CD1c-positive myeloid dendritic cell (primary cell): ENCODE measurements at regions not wholly inside any gene's neighbourhood (a gene's known extent, or its start where the extent isn't known, plus 50 kb on each side); places are given as distances from the start of the nearest gene placed in this dataset.
"Not testable (repeated sequence)": the region's sequence is repeated elsewhere in the genome, so short reads cannot be mapped to it uniquely, and the experiment has no call there.

Source experiments
- DNase-seq: peaks from one replicate; pipeline ENCODE4 v3.0.0-alpha.2; 2016; ENCODE audit errors: extremely low spot score

DNA sequence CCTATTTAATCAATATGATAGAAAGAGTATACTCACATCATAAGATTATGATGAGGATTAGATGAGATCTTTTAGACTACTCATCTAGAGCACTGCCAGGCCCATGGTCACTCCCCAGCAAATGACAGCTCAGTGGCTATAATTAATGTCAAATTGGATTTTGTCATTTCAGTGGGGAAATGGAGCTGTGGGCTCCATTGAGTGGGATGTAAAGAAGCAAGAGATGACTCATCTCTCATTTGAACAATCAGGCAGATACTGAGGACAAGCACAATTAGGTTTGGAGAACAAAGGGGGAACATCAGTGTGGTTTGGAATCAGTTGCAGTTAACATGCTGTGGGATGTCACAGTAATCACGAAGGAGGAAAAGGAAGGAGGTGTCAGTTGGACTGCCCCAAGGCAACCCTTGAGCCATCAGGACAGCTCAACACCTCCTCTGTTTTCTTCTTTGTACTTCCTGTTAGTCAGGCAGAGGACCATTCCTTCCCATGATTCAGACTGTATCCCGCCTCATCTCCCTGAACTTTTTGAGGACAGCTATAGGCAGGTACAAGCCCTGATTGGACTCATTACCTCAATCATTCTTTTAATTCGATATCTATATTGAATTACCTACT is 473.7 kb upstream of the ISX start:
- DNase-seq = no peak

DNA sequence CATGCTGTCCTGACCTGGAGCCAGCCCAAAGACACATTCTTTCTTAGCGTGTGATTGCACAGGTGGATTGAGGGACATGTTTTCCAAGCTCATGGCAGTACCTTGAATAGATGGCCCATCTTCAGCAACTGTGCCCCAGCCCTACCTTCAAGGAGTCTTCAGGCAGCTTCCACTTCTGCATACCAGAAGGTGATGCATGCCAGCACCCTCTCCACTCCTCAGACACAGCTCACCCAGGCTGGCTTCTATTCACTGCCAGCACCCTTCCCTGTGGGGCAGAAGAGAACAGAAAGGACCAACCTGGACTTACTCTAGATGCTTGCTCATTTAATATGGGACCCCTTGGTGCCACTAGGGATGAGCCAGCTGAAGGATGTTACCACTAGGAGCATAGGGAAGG is 466.4 kb upstream of the ISX start:
- no peak for DNase-seq

DNA sequence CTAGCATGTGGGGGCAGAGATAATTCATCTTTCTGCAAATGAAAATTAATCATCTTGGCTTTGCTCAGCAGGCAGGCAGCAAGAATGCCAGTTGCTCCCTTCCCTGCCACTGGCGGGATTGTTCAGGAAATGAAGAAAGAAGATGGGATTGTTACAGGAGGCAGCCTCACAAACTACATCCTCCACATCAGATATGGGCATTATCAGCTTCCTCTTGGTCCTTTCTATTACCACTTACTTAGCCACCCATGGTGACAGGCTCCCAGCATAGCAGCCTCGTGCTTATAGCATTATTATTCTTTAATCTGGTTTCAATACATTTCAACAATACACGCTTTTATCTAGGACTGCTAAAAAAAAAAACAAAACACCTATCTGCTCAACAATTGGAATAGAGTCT is 461.6 kb upstream of the ISX start:
- no peak for DNase-seq

DNA sequence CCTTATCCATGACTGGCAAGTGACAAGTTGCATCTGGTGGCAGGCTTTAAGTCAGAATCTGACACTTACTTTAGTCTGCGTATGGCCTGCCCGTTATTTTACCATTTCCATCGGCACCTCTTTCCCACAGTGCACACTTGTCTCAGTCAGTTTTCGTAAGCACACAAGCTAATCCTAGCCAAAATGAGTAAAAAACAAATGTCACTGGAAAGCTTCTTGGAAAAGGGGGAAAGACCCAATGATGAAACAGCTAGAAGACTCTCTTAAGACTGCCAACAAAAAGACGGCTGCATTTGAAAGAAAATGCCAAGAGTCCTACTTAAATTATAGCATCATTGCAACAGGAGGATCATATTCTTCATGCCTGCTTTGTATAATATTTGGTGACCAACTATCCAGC is 457.9 kb upstream of the ISX start:
- DNase-seq = no peak

DNA sequence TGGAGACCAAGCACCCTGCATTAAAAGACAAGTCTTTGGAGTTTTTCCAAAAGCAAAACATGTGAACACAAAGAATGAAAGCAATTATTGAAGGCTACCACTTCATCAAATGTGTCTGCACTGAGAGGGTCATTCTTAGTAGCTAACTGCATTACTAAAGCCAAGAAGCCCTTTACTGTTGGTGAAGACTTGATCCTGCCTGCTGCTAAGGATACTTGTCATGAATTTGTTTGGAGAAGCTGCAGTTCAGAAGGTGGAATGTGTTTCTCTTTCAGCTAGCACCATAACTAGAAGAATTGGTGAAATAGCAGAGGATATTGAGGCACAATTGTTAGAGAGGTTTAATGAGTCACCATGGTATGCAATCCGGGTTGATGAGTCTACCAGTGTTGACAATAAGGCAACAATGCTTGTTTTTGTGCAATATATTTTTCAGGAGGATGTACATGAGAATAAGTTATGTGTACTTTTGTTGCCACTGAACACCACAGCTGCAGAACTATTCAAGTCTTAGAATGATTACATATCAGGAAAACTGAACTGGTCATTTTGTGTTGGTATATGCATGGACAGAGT is 457.3 kb upstream of the ISX start:
- DNase-seq = no peak

DNA sequence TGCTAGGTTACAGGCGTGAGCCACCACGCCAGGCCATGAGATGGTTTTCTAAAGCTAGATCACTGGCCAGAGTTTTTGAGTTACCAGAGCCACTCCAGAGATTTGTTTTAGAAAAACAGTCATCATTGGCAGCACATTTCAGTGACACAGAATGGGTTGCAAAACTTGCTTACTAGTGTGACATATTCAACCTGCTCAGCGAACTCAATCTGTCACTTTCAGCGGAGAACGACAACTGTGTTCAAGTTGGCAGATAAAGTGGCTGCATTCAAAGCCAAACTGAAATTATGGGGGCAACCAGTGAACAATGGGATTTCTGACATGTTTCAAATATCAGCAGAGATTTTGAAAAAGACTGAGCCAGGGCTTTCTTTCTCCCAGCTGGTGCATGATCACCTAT is 456.3 kb upstream of the ISX start:
- no peak for DNase-seq

DNA sequence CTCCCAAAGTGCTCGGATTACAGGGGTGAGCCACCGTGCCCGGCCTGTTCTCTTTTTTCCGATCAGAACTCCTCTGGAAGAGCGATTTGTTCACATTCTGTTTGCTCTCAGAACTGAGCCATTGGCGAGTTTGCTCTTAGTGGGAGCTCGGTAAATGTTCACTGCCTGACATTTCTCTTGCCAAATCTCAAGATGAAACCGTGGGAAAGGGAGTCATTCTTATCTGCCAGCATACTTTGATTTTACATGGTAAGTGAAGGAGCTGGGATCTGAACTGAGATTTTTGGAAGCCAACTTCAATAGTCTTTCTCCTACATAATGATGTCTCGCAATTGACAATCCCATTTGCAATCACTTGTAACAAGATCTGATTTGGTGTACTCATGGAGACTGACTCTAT is 445.8 kb upstream of the ISX start:
- no peak for DNase-seq

DNA sequence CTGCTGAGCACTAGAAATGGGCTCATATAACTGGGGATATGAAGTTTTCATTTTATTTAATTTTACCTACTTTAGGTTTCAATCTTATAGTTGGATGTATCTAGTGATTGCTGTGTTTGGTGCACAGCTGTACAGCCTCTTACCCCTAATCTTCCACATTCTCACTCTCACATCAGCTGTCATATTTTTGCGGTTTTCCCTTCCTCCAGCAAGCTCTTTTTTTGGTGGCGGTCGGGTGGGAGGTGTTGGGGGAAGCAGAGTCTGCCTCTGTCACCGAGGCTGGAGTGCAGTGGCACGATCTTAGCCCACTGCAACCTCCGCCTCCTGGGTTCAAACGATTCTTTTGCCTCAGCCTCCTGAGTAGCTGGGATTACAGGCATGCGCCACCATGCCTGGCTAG is 445.1 kb upstream of the ISX start:
- DNase-seq = no peak

DNA sequence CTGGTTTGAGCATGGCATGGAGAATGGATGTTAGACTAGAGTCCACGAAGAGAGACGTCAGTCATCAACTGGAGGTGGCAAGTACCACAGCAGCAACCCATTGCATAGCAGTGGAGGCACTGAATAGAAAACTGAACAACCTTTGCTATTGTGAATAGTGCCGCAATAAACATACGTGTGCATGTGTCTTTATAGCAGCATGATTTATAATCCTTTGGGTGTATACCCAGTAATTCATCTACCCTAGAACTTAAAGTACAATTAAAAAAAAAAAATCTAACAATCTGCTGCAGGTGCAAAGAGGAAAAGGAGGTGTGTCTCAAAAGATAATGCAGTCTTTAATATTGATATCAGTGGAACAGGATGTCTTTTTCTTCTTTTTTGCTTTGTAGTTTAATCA is 443.4 kb upstream of the ISX start:
- no peak for DNase-seq

DNA sequence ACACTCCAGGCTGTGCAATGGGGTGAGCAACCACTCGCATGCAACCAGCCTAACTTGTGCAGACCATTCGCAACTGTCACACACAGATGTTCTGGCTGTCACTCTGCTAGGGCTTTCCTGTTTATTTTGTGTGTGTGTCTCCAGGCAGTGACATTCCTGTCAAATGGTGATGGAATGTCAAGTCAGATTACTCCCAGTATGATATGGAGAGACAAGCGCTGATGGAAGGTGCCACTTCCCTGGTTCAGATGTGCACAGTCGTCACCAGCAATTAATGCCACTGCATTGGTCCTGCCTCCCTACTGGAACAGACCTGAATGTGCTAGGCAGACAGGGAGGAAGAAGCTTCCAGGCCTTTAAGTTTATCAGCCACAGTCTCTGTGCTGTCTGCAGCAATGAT is 442.4 kb upstream of the ISX start:
- DNase-seq = no peak

DNA sequence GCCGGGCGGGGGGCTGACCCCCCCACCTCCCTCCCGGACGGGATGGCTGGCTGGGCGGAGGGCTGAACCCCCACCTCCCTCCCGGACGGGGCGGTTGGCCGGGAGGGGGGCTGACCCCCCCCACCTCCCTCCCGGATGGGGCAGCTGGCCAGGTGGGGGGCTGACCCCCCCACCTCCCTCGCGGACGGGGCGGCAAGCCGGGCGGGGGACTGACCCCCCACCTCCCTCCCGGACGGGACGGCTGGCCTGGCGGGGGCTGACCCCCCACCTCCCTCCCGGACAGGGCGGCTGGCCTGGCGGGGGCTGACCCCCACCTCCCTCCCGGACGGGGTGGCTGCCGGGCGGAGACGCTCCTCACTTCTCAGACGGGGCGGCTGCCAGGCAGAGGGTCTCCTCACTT is 440.1 kb upstream of the ISX start:
- not testable (repeated sequence) for DNase-seq

DNA sequence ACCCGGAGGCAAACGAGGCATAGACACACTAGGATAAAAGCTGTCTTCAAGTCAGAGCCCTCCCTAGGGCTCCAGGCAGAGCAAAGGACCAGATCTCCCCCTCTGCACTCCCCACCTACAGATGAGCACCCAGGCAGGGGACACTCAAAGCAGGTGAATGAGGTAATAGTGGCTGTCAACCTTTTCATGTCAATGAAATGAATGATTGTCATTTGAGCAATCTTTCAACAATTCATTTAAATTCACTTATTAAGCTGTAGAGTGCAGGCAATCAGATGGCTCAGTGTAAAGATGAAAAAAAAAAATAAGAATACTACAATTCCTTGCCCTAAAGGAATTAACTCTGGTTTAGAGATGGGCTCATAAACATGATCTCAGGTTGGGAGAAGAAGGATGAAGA is 427.8 kb upstream of the ISX start:
- no peak for DNase-seq

DNA sequence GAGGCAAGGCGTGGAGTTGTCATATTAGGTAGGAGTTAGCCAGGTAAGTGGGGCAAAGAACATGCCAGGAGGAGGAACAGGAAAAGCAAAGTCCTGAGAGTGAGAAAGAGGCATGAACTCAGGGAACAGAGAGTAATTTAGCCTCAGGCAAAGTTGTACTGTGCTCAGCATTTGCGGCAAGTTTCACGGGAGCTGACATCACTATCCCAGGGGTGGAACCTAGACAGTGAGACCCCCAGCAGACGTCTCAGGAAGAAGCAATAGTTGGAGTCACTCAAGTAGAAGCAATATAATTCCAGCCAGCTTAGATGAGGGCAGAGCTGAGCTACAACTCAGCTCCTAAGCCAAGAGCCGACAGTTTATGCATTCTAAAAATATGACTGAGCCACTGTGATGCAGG is 426.0 kb upstream of the ISX start:
- DNase-seq = no peak

DNA sequence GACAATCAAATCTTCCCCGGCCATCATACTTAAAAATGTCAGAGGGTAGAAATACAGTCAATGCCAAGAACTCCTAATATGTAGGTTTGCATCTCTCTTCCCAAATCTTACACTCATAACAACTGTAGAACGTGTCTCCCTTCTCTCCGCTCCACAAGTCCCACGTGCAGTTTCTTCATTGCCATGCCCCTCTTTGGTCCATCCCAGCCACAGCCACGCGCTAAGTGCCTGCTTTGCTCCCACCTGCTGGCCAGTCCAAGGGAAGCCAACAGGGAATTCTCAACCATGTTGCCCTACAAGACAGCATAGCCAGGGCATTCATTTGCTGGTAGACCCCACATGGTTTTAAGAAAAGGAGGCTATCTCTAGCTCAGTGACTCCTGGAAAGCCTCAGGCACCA is 420.6 kb upstream of the ISX start:
- no peak for DNase-seq

DNA sequence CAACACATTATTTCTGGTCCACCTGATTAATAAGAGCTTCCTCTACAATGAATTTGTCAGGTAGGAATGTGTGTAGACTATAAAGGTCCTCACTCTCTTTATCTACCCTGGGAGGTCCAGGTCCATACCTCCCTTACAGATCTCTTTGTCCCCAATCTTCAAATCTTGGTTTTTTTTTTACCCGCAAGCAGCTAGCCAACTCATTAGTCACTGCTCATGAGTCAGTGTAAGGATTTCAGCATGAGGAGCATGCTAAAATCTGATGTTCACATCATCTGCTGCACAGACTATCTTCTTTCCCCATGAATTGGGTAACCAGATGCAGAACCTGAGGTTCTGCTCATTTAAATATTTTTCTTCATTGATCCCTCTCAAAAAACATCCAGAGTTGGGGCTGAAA is 397.0 kb upstream of the ISX start:
- DNase-seq = no peak

DNA sequence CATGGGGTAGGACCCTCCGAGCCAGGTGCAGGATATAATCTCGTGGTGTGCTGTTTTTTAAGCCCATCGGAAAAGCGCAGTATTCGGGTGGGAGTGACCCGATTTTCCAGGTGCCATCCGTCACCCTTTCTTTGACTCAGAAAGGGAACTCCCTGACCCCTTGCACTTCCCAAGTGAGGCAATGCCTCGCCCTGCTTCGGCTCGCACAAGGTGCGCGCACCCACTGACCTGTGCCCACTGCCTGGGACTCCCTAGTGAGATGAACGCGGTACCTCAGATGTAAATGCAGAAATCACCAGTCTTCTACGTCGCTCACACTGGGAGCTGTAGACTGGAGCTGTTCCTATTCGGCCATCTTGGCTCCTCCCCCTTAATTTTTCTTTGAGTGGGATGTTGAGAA is 382.9 kb upstream of the ISX start:
- not testable (repeated sequence) for DNase-seq

DNA sequence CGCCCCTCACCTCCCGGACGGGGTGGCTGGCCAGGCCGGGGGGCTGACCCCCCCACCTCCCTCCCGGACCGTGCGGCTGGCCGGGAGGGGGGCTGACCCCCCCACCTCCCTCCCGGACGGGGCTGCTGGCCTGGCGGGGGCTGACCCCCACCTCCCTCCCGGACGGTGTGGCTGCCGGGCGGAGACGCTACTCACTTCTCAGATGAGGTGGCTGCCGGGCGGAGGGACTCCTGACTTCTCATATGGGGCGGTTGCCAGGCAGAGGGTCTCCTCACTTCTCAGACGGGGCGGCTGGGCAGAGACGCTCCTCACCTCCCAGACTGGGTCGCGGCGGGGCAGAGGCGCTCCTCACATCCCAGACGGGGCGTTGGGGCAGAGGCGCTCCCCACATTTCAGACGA is 381.7 kb upstream of the ISX start:
- not testable (repeated sequence) for DNase-seq

DNA sequence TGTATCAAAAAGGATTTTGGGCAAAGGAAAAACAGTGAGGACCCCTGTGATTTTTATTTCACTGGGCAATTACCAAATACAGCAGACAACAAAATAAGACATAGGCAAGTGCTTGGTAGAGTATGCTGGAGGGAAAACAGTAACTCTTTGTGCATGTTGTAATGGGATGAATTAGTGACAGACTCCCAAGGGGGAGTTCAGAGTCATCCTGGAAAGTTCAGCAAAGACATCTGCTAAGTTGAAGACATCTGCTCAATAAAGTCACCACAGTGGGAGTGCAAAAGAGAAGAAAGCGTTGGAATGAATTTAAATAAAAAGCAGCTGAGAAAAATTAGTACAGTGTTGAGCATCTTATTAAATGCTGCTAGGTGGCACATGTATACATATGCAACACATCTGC is 378.8 kb upstream of the ISX start:
- no peak for DNase-seq

DNA sequence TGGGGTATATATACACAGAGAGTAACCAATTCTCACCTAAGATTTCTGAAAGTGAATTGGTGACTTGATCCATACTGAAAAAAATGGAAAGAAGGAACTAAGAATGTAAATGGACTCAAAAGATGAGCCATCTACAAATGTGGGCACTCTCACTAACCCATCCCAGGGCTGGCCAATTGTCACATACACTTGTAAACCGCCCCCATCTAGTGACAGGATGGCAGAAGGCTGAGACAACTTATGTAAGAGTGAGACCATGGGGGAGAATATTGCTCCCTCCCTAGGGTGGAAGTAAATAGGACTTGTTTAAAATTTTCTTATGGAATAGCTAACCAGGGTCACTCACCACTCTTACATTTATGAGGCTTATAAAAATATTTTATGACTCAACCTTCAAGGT is 377.1 kb upstream of the ISX start:
- DNase-seq = no peak

DNA sequence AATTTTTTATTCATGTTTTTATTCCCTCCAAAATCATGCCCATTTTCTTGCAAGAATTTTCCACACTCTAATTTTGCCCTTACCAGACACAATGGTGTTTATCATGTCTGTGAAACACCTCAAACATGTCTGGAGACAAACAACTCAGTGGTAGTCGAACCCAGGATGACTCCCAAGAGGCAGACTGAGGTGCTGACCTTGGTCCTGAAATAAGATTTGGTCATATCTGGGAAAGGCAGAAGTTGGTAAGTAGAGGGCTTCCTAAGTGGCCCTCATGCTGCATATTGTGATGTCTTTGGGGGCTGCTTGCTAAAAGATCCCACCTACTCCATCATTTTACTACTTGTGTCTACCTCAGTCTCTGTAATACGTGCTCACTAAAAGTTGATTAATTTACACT is 369.4 kb upstream of the ISX start:
- no peak for DNase-seq

DNA sequence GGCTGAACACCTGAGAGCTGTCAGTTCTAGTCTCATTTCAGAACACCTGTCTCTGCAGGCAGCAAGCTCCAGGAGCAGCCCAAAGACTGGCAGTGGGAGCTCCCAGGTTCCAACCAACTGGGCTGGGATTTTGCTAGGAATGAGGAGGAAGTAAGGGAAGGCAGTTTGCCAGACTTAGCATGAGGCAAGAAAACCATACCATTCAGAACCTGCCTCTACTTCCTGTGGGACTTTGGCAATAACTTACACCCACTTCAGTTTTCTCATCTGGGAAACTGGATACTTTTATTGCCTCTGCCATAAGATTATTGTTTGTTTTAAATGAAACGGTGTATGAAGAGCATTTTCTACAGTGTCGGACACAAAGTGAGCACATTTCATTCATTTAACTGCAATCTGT is 363.7 kb upstream of the ISX start:
- DNase-seq = no peak

DNA sequence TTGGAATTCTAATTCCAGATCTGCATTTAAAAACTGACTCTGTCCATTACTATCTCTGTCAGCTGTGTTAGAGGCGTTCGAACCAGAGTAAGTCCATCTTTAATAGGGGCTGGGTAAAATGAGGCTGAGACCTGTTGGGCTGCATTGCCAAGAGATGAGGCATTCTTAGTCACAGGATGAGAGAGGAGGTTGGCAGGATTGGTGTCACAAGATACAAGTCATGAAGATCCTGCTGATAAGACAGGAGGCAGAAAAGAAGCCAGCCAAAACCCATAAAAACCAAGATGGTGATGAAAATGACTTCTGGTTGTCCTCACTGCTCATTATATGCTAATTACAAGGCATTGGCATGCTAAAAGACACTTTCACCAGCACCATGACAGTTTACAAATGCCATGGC is 356.3 kb upstream of the ISX start:
- no peak for DNase-seq

DNA sequence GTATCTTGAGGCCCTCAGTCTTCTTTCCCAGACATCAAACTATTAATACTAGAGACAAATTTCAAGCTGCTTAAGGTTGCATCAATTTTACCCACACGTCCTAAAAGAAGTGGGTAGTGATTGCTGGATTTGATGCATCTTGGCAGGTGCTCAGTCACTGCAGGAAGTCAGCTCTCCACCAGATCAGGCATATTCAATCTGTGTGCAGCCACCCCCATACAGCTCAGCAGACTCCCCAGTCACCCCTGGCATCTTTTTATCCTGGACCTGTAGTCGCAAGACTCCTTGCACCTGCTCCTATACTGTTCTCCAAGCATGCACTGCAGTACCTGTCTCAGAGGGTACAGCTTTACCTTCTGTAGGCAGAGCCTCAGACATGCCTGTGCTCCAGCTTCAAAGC is 343.1 kb upstream of the ISX start:
- no peak for DNase-seq

DNA sequence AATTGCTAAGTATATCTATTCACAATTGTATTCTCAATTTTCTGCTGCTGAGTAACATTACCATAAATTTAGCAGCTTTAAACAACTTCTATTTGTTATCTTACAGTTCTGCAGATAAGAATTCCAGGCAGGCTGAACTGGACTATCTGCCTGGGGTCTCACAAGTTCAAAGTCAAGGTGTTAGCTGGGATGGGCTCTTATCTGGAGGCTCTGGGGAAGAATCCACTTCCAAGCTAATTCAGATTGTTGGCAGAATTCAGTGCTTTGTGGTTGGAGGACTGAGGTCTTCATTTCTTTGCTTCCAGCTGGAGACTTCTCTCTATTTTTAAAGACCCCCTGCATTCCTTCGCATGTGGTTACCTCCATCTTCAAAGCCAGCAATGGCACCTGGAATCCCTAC is 329.9 kb upstream of the ISX start:
- DNase-seq = no peak
